OCI-LY1 (cell line): ENCODE measurements at regions not wholly inside any gene's neighbourhood (a gene's known extent, or its start where the extent isn't known, plus 50 kb on each side); places are given as distances from the start of the nearest gene placed in this dataset.

Source experiments
- EZH2 ChIP-seq: fragments of 200-600 bp; sonication (generic), shearing (Covaris generic); IDR thresholded peaks from 2 replicates; pipeline ENCODE4 v1.8.0; 2017; ENCODE audit warnings: borderline replicate concordance, mixed run types, mild to moderate bottlenecking, antibody characterized with exemption, low read length, moderate library complexity, mixed read lengths
- TF ChIP-seq, protein P1 (sequence below): fragments of 200-600 bp; sonication (generic), shearing (Covaris generic); IDR thresholded peaks from 2 replicates; pipeline ENCODE4 v1.5.1; 2017; ENCODE audit warnings: mild to moderate bottlenecking, antibody characterized with exemption, low read length, moderate library complexity, mixed read lengths

DNA sequence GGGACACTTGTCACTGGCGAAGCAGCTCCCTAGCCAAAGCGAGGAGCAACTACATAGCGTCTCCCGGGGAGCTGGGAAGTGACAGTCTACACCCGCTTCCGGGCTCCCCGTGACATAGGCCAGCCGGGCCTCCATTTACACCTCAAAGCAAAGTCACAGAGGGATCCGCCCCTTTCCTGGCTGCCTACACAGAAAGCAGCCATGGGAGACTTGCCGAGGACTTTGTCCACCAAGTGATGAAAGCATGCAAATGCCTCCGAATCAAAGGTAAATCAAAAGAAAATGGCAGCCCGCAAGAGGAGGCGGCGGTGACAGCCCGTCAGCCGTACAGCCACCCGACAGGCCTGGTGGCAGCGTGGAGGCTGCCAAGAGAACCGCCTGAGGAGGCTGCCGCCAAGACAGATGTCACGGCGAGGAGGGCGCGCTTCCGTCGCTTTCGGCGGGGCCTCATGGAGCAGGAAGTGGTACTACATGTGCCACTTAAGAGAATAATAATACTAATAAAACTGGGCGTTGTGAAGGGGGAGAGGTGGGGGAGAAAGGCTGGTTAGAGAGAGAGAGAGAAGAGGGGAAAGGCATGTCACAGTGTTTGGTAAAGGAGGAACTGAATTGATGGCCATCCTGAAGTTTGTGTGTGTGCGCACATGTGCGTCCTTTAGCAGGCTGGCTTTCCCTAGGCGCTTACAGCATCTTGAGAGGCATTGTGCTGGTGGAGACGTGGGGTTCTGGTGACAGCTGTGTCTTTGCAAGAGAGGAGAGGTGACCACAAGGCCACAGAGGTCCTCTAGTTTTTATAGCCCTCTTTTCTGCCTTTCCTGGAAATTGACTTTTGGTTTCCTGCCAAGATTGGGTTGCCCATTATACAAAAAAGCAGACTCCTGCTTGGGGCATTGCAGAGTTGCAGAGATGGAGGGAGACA is 661.7 kb downstream of the VRK1 start:
- TF ChIP-seq, protein P1, sequence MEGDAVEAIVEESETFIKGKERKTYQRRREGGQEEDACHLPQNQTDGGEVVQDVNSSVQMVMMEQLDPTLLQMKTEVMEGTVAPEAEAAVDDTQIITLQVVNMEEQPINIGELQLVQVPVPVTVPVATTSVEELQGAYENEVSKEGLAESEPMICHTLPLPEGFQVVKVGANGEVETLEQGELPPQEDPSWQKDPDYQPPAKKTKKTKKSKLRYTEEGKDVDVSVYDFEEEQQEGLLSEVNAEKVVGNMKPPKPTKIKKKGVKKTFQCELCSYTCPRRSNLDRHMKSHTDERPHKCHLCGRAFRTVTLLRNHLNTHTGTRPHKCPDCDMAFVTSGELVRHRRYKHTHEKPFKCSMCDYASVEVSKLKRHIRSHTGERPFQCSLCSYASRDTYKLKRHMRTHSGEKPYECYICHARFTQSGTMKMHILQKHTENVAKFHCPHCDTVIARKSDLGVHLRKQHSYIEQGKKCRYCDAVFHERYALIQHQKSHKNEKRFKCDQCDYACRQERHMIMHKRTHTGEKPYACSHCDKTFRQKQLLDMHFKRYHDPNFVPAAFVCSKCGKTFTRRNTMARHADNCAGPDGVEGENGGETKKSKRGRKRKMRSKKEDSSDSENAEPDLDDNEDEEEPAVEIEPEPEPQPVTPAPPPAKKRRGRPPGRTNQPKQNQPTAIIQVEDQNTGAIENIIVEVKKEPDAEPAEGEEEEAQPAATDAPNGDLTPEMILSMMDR, result no peak
- no peak for TF ChIP-seq EZH2
